HG03521 (cell line): ENCODE measurements at regions not wholly inside any gene's neighbourhood (a gene's known extent, or its start where the extent isn't known, plus 50 kb on each side); places are given as distances from the start of the nearest gene placed in this dataset.
"Not testable (repeated sequence)": the region's sequence is repeated elsewhere in the genome, so short reads cannot be mapped to it uniquely, and the experiment has no call there.

Source experiments
- ATAC-seq: cut with Tn5 transposase; IDR thresholded peaks from one replicate; pipeline ENCODE4 v1.9.1; 2021; ENCODE audit warnings: mild to moderate bottlenecking, moderate library complexity; ENCODE audit not compliant: unreplicated experiment

DNA sequence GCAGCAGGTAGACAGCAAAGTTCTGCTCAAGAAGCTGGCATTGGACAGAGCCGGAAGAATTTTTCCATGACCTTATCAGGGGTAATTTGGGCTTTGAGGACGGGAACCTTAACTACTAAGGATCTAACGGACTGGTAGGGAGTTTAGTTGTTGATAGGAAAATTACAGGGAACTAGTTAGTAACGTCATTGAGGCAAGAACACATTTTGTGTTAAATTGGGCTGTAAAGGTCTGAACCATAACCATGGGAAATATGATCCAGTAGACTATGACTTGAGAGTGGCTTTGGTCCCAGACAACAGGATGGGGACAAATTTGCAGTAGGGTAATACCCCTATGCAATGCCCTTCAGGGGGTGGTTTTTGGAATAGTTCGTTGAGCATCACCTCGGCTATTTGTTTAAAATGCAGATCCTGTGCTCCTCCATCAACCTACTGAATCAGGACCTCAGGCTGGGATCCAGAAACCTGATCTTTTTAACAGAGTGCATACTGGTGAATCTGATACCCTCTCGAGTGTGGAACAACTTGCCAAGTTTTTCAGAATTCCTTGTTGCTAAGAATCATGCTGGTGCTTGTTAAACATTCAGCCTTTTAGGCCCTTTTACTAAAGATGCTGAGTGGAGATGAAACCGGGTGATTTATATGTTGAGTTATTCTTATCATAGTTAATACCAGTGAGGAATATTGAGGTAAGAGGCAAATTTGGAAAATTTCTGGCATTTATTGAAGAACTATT, 255.1 kb downstream of the MAP2K6 start:
- ATAC-seq: no peak

DNA sequence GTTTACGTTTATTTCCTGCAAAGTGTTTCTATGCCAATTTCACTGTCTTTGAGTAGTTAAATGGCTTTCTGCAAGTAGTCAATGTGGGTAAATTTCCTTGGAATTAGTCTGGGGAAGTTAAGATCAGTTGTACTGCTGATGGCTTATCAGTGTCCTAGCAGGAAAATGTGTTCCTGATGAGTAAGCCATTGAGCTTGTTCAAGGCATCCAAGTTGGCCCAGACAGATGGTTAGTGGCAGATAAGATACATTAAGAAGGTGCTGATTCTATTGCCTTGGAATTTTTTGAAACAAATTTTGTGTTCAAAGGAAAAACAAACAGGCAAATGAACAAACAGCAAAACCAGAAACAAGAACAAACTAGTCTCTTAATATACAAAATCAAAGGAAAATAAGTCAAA, 258.4 kb downstream of the MAP2K6 start:
- no peak for ATAC-seq

DNA sequence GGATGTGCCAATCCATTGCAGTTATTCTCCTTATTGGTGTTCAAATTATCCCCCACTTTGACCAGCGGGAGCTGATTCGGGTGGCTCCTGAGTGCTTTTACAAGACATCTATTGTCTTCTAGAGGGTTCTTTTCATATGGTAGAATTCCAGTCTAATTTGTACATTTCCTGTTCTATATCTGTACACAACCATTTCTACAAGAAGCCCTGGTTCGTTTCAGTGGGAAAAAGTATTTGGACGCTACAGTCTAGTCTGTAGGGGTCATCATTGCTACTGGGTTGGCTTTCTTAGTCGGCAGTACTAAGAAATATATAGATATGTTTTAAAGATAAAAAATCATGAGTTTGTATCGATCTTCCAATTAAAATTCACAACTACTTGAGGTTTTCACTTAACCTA, 262.6 kb downstream of the MAP2K6 start:
- ATAC-seq: no peak

DNA sequence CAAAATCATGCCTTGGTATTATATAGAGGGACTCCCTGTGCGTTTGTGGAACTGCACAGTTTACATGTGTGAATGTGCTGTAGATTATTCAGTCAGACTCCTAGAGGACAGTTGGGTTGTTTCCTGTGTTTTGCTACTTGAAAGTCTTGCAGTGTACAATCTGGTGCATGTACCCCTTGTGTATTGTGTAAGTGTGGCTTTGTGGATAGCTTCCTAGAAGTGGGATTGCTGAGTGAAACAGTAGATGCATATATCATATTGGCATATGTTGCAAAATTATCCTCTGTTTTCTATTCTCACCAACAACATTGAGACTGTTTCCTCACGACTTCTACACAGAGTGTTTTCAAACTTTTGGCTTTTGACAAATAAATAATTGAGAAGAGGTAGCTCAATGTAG, 263.7 kb downstream of the MAP2K6 start:
- no peak for ATAC-seq

DNA sequence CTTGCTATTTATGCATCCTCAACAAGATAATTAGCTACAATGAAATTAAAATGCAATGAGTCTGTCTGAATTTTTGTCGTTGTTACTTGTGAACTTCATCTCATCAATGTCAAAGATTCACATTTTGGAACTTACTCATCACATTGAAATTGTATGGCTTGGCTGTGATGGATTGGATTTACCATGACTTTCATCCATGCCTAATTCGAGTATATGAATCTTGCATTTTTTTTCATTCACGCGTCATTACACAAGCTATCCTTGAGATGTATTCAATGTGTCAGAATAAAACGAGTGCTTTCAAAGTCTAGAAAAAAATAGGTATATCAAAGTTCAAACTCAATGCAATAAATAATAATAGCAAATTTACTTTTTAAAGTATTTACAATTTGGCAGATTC, 265.3 kb downstream of the MAP2K6 start:
- ATAC-seq: no peak

DNA sequence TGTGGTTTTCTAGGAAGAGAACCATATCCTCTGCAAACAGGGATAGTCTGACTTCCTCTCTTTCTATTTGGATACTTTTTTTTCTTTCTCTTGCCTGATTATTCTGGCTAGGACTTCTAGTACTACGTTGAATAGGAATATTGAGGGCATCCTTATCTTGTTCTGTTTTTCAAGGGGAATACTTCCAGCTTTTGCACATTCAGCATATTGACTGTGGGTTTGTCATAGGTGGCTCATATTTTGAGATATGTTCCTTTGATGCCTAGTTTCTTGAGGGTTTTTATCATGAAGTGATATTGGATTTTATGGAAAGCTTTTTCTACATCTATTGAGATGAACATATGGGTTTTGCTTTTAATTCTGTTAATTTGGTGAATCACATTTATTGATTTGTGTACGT, 269.8 kb downstream of the MAP2K6 start:
- ATAC-seq: no peak

DNA sequence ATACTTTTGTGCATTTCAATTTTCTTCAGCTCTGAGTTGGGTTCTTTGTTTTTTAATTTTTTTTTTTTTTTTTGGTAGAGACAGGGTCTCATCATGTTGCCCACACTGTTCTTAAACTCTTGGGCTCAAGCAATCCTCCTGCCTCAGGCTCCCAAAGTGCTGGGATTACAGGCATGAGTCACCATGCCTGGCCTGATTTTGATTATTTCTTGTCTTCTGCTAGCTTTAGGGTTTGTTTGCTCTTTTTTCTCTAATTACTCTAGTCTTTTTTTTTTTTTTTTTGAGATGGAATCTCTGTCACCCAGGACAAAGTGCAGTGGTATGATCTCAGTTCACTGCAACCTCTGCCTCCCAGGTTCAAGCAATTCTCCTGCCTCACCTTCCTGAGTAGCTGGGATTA, 270.7 kb downstream of the MAP2K6 start:
- ATAC-seq: not testable (repeated sequence)

DNA sequence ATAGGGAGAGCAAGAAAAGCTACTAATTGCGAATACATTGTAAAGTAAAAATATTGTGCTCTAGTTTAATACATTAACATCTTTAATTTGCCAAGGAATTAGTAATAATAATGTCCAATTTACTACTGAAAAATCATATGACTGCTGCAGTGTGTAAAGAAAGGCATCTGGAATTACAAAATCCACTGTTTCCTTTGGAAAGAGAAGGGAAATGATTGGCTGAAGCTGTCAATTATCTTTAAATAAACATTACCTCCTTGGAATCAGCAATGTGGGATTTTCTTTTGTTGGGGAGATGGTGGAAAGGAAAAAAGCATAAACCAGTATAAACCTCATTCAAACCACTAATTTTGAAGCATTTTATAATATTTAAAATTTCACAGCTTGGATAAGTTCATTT, 276.0 kb downstream of the MAP2K6 start:
- ATAC-seq: no peak

DNA sequence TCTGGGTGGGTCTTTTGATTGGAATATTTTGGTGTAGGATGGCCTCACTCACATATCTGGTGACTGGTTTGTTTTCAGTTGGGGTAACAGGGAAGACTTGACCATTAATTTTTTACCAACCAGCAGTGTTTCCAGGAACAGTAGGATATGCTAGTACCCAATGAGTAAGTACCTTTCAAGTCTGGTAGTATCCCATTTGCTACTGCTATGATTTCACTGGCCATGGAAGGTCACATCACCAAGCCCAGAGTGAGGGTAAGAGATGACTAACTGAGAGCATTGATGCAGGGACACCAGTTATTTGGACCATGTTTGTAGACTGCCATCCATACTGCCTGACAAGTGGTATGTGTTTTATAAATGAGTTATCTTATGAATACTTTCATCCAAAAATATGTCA, 277.7 kb downstream of the MAP2K6 start:
- ATAC-seq: no peak

DNA sequence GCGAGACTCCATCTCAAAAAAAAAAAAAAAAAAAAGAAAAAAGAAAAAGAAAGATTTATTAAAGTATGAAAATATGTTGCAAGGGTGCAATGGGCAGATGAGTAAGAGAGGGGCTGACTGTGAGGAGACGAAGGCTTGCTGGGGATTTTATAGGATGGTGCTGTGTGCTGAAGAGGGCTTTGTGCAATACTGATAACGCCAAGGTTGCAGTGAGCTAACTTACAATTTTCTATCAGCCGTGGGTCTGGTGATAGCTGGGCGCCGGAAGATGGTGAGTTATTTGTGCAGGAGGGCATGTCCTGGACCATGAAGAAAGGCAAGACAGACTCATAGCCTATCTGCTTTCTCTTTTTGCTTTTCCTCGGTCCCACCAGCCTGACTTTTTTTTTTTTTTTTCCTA, 281.1 kb downstream of the MAP2K6 start:
- no peak for ATAC-seq

DNA sequence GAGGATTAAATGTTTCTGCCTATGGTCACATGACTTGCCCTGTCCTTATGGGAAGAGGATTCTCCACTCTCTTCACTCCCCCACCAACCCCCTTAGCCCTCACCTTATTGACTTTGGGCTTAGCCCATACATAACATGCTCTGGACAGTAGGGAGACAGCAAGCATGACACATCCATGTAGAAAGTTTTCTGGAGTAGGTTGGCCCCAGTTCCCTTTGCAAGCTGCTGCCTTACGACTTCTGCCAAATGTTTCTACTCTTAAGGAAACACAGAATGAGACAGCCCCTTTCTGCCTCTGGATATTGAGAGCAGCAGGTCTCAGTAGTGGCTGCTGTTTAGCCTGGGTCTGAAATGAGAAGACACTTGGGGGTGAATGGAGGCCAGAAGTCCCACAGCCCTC, 282.2 kb downstream of the MAP2K6 start:
- ATAC-seq: no peak

DNA sequence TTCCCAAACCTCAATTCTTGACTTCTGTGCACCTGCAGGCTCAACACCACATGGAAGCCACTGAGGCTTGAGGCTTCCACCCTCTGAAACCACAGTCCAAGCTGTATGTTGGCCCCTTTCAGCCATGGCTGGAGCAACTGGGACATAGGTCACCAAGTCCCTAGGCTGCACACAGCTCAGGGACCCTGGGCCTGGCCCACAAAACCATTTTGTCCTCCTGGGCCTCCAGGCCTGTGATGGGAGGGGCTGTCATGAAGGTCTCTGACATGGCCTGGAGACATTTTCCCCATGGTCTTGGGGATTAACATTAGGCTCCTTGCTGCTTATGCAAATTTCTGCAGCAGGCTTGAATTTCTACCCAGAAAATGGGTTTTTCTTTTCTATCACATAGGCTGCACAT, 283.9 kb downstream of the MAP2K6 start:
- ATAC-seq: not testable (repeated sequence)

DNA sequence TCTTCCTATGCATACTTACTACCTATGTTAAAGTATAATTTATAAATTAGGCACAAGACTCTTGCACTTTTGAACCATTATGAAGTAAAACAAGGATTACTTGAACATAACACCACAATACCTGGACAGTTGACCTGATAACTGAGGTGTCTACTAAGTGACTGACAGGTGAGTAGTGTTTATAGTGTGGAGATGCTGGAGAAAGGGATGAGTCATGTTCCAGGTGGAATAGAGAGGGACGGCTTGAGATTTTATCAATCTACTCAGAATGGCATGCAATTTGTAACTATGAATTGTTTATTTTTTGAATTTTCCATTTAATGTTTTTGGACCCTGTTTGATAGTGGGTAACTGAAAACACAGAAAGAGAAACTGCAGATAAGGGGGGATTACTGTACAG, 287.6 kb downstream of the MAP2K6 start:
- ATAC-seq: no peak

DNA sequence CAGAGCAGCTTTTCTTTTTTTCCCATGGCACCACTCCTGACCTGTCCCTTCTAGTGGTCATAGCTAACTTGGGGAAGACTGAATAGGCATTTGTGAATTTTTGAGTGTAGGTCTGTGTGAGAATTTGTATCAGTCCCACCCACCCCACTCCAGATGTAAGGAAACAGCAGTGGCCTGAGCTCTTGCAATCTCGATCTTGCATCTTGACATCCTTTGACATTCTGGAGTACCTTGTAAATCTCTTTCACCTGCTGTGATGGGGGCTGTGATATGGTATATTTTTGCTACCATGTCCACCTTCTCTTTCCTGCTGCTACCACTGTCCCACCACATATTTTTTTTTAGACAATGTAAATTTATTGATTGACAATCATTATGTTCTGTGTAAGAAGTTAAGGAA, 289.3 kb downstream of the MAP2K6 start:
- ATAC-seq: no peak

DNA sequence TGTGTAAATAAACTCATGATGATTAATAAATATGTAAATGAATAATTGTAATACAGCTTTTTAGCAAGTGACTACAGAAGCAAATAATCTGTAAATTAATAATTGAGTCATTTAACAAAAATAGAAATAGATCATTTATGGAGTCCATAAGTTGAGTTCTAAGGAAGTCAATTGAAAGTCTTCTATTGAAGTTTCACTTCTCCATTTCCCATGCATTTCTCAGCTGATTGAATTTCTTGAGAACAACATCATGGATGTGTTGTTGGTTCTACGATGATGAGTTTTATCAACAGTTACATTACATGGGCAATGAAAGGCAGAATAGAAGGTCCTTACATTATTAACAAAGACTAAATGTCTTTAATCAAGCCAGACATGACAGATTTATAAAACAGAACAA, 290.4 kb downstream of the MAP2K6 start:
- no peak for ATAC-seq

DNA sequence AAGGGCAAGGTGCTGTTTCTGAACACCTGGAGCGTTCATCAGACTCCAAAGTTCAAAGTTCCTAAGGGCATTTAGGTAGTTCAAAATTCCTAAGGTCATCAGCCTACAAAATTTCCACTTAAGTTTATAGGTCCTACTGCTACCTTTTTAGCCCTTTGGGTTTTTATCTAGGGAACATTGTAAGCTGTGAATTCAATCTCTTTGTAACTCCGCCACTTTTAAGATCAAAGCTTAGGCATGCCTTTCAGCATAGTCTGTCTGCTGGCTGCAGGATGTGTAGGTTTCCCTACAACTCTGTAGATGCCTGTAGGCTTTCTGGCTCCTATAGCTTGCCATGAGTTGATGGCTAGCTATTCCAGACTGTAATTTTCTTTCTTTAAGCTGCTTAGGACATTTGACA, 291.6 kb downstream of the MAP2K6 start:
- ATAC-seq: no peak

DNA sequence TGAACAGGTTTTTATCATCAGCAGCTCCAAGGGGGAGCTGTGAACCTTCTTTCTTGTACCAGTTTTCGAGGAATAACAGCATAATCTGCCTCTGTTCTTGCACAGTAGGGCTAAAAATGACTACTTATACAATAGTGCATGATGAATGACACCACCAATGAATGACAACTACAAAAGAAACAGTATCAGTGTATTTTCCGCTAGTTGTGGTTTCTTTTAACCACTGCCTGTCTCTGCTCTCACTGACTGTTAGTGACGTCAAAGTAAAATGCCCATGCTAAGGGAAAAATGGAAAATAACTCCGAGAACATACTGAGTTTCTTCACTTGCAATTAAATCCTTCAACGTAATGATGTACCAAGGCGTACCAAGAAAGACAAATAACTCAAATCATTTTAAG, 294.9 kb downstream of the MAP2K6 start:
- ATAC-seq: no peak

DNA sequence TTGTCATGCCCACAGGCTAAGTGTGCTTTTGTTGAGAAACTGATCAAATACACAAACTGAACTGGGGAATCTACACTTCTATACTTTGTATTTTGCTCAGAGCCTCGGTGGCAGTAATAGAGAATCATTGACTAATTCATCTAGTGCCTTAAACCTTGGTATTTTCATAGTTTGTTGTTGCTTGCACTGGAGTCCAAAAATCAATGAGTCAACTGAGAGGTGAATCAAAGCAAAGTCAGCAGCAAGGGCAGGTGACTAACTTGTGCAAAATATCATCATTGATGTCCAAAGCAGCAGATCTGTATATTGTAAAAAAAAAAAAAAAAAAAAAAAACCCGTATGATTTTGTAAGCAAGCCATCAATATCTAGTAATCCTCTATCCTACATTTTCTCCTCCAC, 296.4 kb downstream of the MAP2K6 start:
- ATAC-seq: no peak

DNA sequence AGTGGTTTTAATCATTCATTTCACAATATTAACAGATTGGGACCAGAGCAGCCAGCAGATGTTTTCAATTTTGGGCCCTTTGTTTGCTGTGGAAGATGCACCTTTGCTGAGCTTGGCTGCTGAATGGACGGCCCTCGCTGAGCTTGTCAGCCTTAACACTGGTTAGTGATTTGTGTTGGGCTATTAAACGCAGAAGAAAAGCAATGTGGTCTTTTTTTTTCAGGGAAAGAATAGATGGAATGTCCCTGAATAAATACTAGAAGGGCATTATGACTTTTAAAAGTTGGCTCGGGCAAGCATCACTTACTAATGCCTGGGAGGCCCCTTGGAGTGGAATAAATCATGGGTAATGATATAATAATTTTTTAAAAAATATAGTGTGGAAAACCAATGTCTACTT, 297.0 kb downstream of the MAP2K6 start:
- no peak for ATAC-seq

DNA sequence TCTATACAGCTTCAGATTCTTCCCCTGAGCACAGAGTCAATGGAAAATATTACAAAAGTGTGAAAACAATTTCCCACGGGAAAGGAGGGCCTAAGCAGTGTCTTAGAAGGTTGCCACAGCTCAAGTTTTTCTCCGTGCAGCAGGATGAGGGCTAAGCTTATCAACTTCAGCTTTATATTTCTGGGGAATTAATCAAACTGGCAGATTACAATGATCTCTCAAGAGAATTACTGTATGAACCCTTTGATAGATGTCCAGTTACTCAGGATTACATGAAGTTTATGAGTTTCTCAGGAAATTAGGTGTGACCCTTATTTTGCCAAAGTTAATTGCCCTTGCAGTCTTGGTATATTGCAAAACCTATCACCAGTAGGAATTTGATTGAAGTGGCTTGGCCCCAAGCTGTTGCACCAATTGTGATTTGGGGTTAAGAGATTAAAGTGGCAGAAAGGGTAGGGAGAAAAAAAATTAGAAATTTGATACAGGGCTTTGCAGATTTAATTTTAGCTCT, 298.4 kb downstream of the MAP2K6 start:
- no peak for ATAC-seq

DNA sequence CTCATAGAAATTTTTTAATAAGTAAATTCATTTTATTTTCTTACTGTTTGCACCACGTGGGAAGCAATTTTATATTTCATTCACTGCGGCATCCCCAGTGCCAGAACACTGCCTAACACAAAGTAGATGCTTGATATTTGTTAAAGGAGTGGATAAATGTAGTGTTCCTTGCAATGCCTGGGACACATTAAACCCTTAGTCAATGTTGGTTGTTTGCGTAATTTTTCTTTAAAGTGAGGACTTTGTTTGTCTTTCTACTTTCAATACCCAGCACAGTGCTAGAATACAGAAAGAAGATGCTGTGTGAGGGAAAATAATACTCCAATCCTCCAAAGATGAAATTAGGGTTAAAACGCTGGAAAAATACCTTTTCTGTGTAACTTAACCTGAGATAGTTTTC, 299.3 kb downstream of the MAP2K6 start:
- ATAC-seq: no peak

DNA sequence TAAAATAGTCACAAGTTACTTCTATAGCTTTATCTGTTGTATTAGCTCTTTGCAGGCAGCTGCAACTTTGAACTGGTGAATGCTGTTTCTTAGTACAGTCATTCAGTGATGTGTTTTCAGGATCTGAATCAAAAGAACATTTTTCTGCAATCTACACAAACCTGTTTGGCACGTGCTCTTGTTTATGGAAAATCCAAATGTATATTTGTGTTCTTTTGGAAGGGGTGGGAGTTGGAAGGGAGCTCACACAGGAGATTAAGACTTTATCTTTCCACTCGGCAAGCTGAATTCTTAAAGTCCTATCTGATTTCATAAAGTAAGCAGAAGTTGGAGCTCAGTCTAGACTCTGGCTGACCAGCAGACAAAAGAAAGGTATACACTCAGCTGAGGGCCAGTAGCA, 300.2 kb downstream of the MAP2K6 start:
- ATAC-seq: no peak

DNA sequence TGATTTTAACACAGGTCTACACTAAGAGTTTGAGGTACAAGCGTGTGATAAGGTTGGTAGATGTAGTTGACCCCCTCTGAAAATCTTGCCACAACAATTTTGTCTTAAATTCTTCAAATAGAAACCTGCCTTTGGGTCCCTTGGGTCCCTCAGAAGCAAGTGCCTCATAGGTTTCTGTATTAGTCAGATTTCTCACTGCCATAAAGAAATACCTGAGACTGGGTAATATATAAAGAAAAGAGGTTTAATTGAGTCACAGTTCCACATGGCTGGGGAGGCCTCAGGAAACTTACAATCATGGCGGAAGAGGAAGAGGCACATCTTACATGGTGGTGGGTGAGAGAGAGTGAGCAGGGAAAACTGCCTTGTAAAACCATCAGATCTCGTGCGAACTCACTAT, 301.2 kb downstream of the MAP2K6 start:
- no peak for ATAC-seq
